ENCODE measurements at regions not wholly inside any gene's neighbourhood (a gene's known extent, or its start where the extent isn't known, plus 50 kb on each side); places are given as distances from the start of the nearest gene placed in this dataset.

- H3K79me2 ChIP-seq (ENCODE audit: control insufficient read depth, insufficient read depth, low read length): no peaks in the 10 kb centered on the region
- H3K4me3 ChIP-seq (replicated peaks in 1 of 4; ENCODE audit: control extremely low read depth in 1 of 4, insufficient read depth in 1 of 4, low read depth in 3 of 4, low read length in 4 of 4): no peak overlapping the region
- no peaks in the 10 kb centered on the region for H3K36me3 ChIP-seq (ENCODE audit: control insufficient read depth, insufficient read depth, low read length)
- H3K9me3 ChIP-seq (ENCODE audit: control insufficient read depth, insufficient read depth, low read depth, low read length): no peaks in the 10 kb centered on the region
- no peak overlapping the region for H3K27ac ChIP-seq (ENCODE audit: insufficient read depth, low read length)
- no peak overlapping the region for H2AFZ ChIP-seq (ENCODE audit: low read length)
- no peak overlapping the region for H3K4me2 ChIP-seq (ENCODE audit: extremely low read depth, insufficient read depth, low read length)
- TF ChIP-seq EZH2 (IDR thresholded peaks at IDR 0.05; ENCODE audit: low read length, missing control alignments): no peak
- TF ChIP-seq, protein P1, sequence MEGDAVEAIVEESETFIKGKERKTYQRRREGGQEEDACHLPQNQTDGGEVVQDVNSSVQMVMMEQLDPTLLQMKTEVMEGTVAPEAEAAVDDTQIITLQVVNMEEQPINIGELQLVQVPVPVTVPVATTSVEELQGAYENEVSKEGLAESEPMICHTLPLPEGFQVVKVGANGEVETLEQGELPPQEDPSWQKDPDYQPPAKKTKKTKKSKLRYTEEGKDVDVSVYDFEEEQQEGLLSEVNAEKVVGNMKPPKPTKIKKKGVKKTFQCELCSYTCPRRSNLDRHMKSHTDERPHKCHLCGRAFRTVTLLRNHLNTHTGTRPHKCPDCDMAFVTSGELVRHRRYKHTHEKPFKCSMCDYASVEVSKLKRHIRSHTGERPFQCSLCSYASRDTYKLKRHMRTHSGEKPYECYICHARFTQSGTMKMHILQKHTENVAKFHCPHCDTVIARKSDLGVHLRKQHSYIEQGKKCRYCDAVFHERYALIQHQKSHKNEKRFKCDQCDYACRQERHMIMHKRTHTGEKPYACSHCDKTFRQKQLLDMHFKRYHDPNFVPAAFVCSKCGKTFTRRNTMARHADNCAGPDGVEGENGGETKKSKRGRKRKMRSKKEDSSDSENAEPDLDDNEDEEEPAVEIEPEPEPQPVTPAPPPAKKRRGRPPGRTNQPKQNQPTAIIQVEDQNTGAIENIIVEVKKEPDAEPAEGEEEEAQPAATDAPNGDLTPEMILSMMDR (conservative IDR thresholded peaks at IDR 0.05 in 1 of 2, IDR thresholded peaks at IDR 0.05 in 1 of 2; ENCODE audit: low read depth in 1 of 2, low read length in 2 of 2): no peak
- peak in 1 of 2 donors; percentile 13 for DNase-seq (ENCODE audit: low read depth in 2 of 2)
- no peak overlapping the region for H3K9ac ChIP-seq (ENCODE audit: insufficient read depth, low read length)
- no peaks in the 10 kb centered on the region for H3K4me1 ChIP-seq (ENCODE audit: control insufficient read depth, extremely low read depth, insufficient read depth, low read length)
- no peaks in the 10 kb centered on the region for H4K20me1 ChIP-seq (ENCODE audit: control insufficient read depth, extremely low read depth, insufficient read depth, low read length)
- H3K27me3 ChIP-seq (ENCODE audit: control insufficient read depth, insufficient read depth, low read length): no peaks in the 10 kb centered on the region
These were observed 519.4 kb downstream of the TDRD15 start for GRCh38 chr2:21643180-21643579.

DNA sequence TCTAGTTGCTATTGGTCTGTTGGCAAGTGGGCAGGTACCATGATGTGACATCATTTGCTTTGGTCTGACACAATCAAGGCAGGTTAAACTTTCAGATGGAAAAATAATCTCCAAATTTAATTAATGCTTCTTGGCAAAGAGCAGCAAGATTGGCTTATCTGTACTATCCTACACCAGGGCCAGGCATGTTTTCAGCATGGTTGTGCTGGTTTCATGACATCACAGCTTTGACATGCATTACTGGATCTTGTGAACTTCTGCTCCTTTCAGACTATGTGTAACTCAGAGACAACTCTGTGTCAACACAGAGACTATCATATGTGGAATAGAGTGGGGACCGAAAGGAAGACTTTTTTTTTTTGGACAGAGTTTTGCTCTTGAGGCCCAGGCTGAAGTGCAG lies 520.5 kb downstream of the TDRD15 start:
- H4K20me1 ChIP-seq (ENCODE audit: control insufficient read depth, extremely low read depth, insufficient read depth, low read length): no peaks in the 10 kb centered on the region
- no peaks in the 10 kb centered on the region for H3K36me3 ChIP-seq (ENCODE audit: control insufficient read depth, insufficient read depth, low read length)
- no peak for DNase-seq (ENCODE audit: low read depth in 2 of 2)
- no peaks in the 10 kb centered on the region for H3K79me2 ChIP-seq (ENCODE audit: control insufficient read depth, insufficient read depth, low read length)
- no peaks in the 10 kb centered on the region for H3K9me3 ChIP-seq (ENCODE audit: control insufficient read depth, insufficient read depth, low read depth, low read length)
- H3K27me3 ChIP-seq (ENCODE audit: control insufficient read depth, insufficient read depth, low read length): no peaks in the 10 kb centered on the region
- no peak for TF ChIP-seq EZH2 (IDR thresholded peaks at IDR 0.05; ENCODE audit: low read length, missing control alignments)
- TF ChIP-seq, protein P1 (conservative IDR thresholded peaks at IDR 0.05 in 1 of 2, IDR thresholded peaks at IDR 0.05 in 1 of 2; ENCODE audit: low read depth in 1 of 2, low read length in 2 of 2): no peak
- H3K27ac ChIP-seq (ENCODE audit: insufficient read depth, low read length): no peak overlapping the region
- no peak overlapping the region for H2AFZ ChIP-seq (ENCODE audit: low read length)
- H3K4me1 ChIP-seq (ENCODE audit: control insufficient read depth, extremely low read depth, insufficient read depth, low read length): no peaks in the 10 kb centered on the region
- H3K9ac ChIP-seq (ENCODE audit: insufficient read depth, low read length): no peak overlapping the region
- H3K4me3 ChIP-seq (replicated peaks in 1 of 4; ENCODE audit: control extremely low read depth in 1 of 4, insufficient read depth in 1 of 4, low read depth in 3 of 4, low read length in 4 of 4): no peak overlapping the region
- no peak overlapping the region for H3K4me2 ChIP-seq (ENCODE audit: extremely low read depth, insufficient read depth, low read length)

- Histone ChIP-seq H3K4me2 (ENCODE audit: extremely low read depth, insufficient read depth, low read length) (no peak overlapping the region), H2AFZ (ENCODE audit: low read length) (no peak overlapping the region), H3K79me2 (ENCODE audit: control insufficient read depth, insufficient read depth, low read length) (no peaks in the 10 kb centered on the region), H3K4me3 (replicated peaks in 1 of 4; ENCODE audit: control extremely low read depth in 1 of 4, insufficient read depth in 1 of 4, low read depth in 3 of 4, low read length in 4 of 4) (no peak overlapping the region), H3K27ac (ENCODE audit: insufficient read depth, low read length) (no peak overlapping the region), H3K36me3 (ENCODE audit: control insufficient read depth, insufficient read depth, low read length) (no peaks in the 10 kb centered on the region), H3K9ac (ENCODE audit: insufficient read depth, low read length) (no peak overlapping the region), H4K20me1 (ENCODE audit: control insufficient read depth, extremely low read depth, insufficient read depth, low read length) (no peaks in the 10 kb centered on the region), H3K27me3 (ENCODE audit: control insufficient read depth, insufficient read depth, low read length) (no peaks in the 10 kb centered on the region), H3K9me3 (ENCODE audit: control insufficient read depth, insufficient read depth, low read depth, low read length) (no peaks in the 10 kb centered on the region), H3K4me1 (ENCODE audit: control insufficient read depth, extremely low read depth, insufficient read depth, low read length) (no peaks in the 10 kb centered on the region)
- DNase-seq (ENCODE audit: low read depth in 2 of 2): peak in 1 of 2 donors; percentile 49
- no peak for TF ChIP-seq EZH2 (IDR thresholded peaks at IDR 0.05; ENCODE audit: low read length, missing control alignments)
- TF ChIP-seq, protein P1 (conservative IDR thresholded peaks at IDR 0.05 in 1 of 2, IDR thresholded peaks at IDR 0.05 in 1 of 2; ENCODE audit: low read depth in 1 of 2, low read length in 2 of 2): no peak
These were observed 522.6 kb downstream of the TDRD15 start for GRCh38 chr2:21646345-21646744.
